Kidney (tissue), 13 donors: ENCODE measurements at regions not wholly inside any gene's neighbourhood (a gene's known extent, or its start where the extent isn't known, plus 50 kb on each side); places are given as distances from the start of the nearest gene placed in this dataset.

Experiments
- DNase-seq, 5 donors: peaks; one replicate each; pipeline ENCODE4 v3.0.0-alpha.2; 2013 to 2020
- FAIRE-seq: peaks from 2 replicates; lab custom pipeline; 2012; peaks lifted over from hg19 to GRCh38; lab: Jason Lieb, UNC
- H3K27ac ChIP-seq, 2 donors: one replicate each; pipeline ENCODE4 v1.7.0; 2013; ENCODE audit warnings: low read depth in 2 of 2, low read length in 2 of 2, inconsistent platforms in 1 of 2
- H3K27me3 ChIP-seq: one replicate; pipeline ENCODE4 v1.7.1; 2013; ENCODE audit warnings: low read length, inconsistent platforms; ENCODE audit not compliant: control insufficient read depth, insufficient read depth
- H3K36me3 ChIP-seq, 3 donors: one replicate each; pipeline versions ENCODE4 v1.7.0 to v1.7.1; 2013; ENCODE audit warnings: low read length in 3 of 3, control low read depth in 1 of 3, inconsistent platforms in 1 of 3; ENCODE audit not compliant: insufficient read depth in 3 of 3, control insufficient read depth in 2 of 3
- H3K4me1 ChIP-seq, 3 donors: one replicate each; pipeline versions ENCODE4 v1.7.0 to v1.7.1; 2013; ENCODE audit warnings: low read length in 3 of 3, inconsistent platforms in 1 of 3, low read depth in 1 of 3; ENCODE audit not compliant: control insufficient read depth in 2 of 3, insufficient read depth in 2 of 3
- H3K4me3 ChIP-seq, 3 donors: one replicate each; pipeline versions ENCODE4 v1.7.0 to v1.8.1; 2013; ENCODE audit warnings: low read length in 3 of 3, control low read depth in 1 of 3, inconsistent platforms in 1 of 3
- H3K9ac ChIP-seq, 3 donors: one replicate each; pipeline versions ENCODE4 v1.7.0 to v1.7.1; 2013; ENCODE audit warnings: low read length in 3 of 3, control low read depth in 1 of 3, inconsistent platforms in 1 of 3
- H3K9me3 ChIP-seq, 3 donors: one replicate each; pipeline versions ENCODE4 v1.7.0 to v1.7.1; 2013; ENCODE audit warnings: low read length in 3 of 3, control low read depth in 1 of 3, inconsistent platforms in 1 of 3; ENCODE audit not compliant: control insufficient read depth in 2 of 3, insufficient read depth in 1 of 3
- CTCF ChIP-seq: IDR thresholded peaks from 3 replicates; pipeline ENCODE4 v1.5.1; 2012; ENCODE audit warnings: mild to moderate bottlenecking, moderate library complexity, borderline replicate concordance; ENCODE audit not compliant: insufficient read depth; ENCODE audit errors: extremely low read depth
- intact Hi-C: fragments of 100-400 bp; cut with DNase I; formaldehyde crosslinking; loops from one replicate; pipeline ENCODE4 v1.11.1; 2022
- donor health status: control.
- donor health status: control.
- donor health status: control.
- donor health status: control.
- donor health status: control.
- donor health status: DM: yes; HTN: yes; CAD: no.
- donor health status: Normal renal cell carcinoma (clear cell type).

- no peaks in the 10 kb centered on the region for H3K36me3 ChIP-seq
- no peak overlapping the region for H3K4me3 ChIP-seq
- H3K4me1 ChIP-seq = no peaks in the 10 kb centered on the region
- no peak overlapping the region for H3K27ac ChIP-seq
- FAIRE-seq = no peak
- DNase-seq = no peak
- no peak overlapping the region for H3K9ac ChIP-seq
- no peaks in the 10 kb centered on the region for H3K27me3 ChIP-seq
- intact Hi-C loops = no loop called here
- no peaks in the 10 kb centered on the region for H3K9me3 ChIP-seq
- no peak for TF ChIP-seq CTCF
These were observed 278.0 kb upstream of the KYNU start for GRCh38 chr2:142599504-142599903.

GRCh38 chr2:142598846-142599245 is 278.6 kb upstream of the KYNU start:
- H3K9me3 ChIP-seq = no peaks in the 10 kb centered on the region
- no peak for FAIRE-seq
- no peaks in the 10 kb centered on the region for H3K27me3 ChIP-seq
- H3K9ac ChIP-seq = no peak overlapping the region
- H3K36me3 ChIP-seq = no peaks in the 10 kb centered on the region
- no peak for DNase-seq
- no peak for TF ChIP-seq CTCF
- H3K4me1 ChIP-seq = no peaks in the 10 kb centered on the region
- no peak overlapping the region for H3K27ac ChIP-seq
- no peak overlapping the region for H3K4me3 ChIP-seq
- intact Hi-C loops = no loop called here

- intact Hi-C loops = no loop called here
- H3K9me3 ChIP-seq = no peaks in the 10 kb centered on the region
- no peak for FAIRE-seq
These were observed 281.0 kb upstream of the KYNU start for GRCh38 chr2:142596334-142597088.

More at GRCh38 chr2:142596334-142597088, 281.0 kb upstream of the KYNU start:
- Histone ChIP-seq H3K9ac (no peak overlapping the region), H3K27me3 (no peaks in the 10 kb centered on the region), H3K4me3 (no peak overlapping the region), H3K36me3 (no peaks in the 10 kb centered on the region), H3K27ac (no peak overlapping the region), H3K4me1 (no peaks in the 10 kb centered on the region)
- DNase-seq = no peak
- TF ChIP-seq CTCF = no peak
